Iris pigment epithelial cell (primary cell): ENCODE measurements at regions not wholly inside any gene's neighbourhood (a gene's known extent, or its start where the extent isn't known, plus 50 kb on each side); places are given as distances from the start of the nearest gene placed in this dataset.
"Not testable (repeated sequence)": the region's sequence is repeated elsewhere in the genome, so short reads cannot be mapped to it uniquely, and the experiment has no call there.

Experiments used
- DNase-seq: peaks from one replicate; pipeline ENCODE4 v3.0.0-alpha.2; 2011; ENCODE audit warnings: low read depth

- DNase-seq, result no peak
These were observed 357.3 kb downstream of the NPHP4 start for GRCh38 chr1:5634893-5635292.

DNA sequence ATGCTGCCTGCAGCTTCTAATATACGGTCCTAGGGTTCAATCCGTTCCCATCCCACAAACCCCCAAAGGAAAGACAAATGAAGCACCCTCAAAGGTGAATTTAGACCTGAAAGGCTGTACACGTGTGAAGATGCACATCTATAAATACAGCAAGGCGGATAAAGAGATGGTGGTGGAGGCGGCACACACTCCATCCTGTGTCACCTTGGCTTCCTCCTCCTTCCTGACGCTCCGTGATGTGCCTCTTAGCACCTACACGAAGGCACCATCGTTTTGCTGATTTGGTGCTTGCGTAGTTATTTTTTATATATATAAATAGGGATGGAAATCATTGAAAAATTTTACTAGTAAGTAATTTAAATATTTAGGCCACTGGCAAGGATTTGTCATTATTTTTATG, 359.4 kb downstream of the NPHP4 start:
- DNase-seq, result no peak

DNA sequence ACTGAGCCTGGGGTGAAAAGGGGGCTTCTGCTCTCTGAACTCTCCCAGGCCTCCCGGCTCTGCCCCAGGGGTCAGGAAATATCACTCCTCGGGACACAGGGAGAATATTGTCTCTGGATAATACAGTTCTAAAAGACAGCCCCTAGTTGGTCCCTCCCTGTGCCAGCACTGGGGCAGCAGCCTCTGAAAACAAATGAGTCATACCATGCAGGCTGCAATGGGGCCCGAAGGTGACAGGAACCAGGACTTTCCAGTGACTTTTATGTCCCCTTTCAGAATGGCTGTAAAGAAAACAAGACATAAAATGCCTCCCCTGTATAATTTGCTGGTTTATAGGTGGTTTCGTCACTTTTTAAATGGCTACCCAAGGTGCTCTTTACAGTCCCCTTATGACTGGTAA, 360.0 kb downstream of the NPHP4 start:
- no peak for DNase-seq

- no peak for DNase-seq
These were observed 363.8 kb downstream of the NPHP4 start for GRCh38 chr1:5628416-5628815.

- no peak for DNase-seq
These were observed 368.8 kb downstream of the NPHP4 start for GRCh38 chr1:5623399-5623798.

GRCh38 chr1:5622412-5622811, 369.8 kb downstream of the NPHP4 start:
- no peak for DNase-seq

GRCh38 chr1:5621692-5622091, 370.5 kb downstream of the NPHP4 start:
- no peak for DNase-seq

GRCh38 chr1:5620997-5621396, 371.2 kb downstream of the NPHP4 start:
- DNase-seq, result no peak

GRCh38 chr1:5620418-5620817, 371.8 kb downstream of the NPHP4 start:
- no peak for DNase-seq

DNA sequence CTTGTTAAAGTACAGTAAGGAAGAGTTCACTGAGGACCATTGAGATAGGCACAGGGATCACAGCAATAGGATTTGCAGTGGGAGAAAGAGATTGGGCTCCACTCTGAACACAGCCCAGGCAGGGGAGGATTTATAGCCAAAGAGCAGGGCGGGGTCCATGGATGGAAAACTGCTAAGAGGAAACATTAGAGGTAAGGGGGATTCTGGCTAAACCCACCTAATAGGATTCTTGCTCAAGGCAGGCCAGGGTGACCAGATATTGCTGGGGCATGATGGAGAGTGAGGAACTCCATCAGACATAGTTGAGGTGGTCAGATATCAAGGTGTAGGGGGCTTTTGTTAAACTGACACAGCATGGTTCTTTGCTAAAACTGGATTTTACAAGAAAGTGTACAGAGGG, 372.8 kb downstream of the NPHP4 start:
- no peak for DNase-seq

DNA sequence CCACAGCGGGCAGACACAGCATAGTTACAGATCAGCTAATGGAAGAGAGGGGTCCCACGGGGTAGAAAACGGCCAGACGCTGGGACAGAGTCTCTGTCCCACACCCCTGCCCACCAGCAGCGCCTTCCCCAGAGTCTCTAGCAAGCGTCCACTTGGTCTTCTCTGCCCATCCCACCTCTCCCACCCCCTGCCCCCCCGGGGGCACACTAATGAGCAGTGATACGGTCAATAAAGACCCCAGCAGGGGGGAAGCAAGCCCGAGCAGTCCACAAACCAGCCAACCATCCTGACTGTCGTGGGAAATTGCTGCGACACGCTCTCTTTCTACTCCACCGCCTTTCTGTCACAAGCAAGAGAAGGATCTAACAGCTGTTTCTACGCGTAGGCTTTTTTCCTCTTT, 374.7 kb downstream of the NPHP4 start:
- DNase-seq, result no peak

DNA sequence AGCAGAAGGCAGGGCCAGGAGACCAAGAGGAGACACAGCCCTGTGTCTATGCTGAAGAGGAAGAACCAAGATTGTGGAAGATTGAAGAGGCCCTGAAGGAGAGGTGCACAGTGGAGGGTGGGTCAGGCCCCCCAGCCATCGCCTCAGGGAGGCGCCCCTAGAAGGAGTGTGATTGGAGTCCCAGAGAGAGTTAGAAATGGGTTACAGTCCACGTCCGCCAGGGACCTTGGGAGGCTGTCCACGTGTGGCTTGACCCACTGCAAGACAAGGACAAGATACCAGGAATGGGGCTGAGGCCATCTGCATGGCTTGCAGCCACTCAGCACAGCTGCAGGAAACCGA, 375.1 kb downstream of the NPHP4 start:
- no peak for DNase-seq

- DNase-seq, result no peak
These were observed 375.7 kb downstream of the NPHP4 start for GRCh38 chr1:5616366-5617178.

GRCh38 chr1:5615076-5615475, 377.1 kb downstream of the NPHP4 start:
- DNase-seq, result no peak

DNA sequence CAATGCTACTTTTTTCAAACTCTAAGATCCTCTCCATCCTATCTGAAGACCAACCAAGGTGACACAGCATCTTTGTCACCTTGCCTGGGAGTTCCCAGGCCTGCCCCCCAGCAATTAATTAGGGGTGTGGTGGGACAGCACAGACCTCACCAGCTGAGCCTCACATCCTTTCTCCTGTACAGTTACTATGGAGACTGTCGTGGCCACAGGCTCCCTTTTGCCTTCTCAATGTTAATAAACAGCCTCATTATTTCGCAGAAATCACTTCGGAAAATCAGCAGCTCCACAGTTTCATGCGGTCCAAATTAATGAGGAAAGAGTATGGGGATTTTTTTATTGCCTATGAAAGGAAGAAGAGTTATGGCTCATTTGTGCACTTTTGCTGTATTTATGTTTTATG, 378.3 kb downstream of the NPHP4 start:
- DNase-seq, result no peak

DNA sequence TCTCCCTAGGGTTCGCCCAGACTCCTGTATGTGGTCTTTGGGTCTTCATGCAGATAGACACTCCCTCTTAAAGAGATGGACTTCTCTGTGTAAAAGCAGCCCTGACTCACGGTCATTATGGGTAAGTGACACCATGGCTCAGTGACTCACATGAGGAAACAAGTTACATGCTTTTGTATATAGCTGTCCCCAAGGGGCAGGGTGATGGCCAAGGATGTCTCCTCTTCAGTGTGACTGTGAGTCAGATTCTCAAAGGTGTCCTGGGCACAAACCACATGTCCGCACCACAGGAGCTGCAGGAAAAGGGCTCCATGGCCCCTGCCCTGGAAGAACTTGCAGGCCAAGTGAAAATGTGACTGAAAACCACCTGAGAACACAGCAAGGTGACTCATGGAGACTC, 380.4 kb downstream of the NPHP4 start:
- no peak for DNase-seq

- DNase-seq, result no peak
These were observed 380.8 kb downstream of the NPHP4 start for GRCh38 chr1:5611431-5611830.

GRCh38 chr1:5610432-5610831, 381.8 kb downstream of the NPHP4 start:
- DNase-seq, result no peak

DNA sequence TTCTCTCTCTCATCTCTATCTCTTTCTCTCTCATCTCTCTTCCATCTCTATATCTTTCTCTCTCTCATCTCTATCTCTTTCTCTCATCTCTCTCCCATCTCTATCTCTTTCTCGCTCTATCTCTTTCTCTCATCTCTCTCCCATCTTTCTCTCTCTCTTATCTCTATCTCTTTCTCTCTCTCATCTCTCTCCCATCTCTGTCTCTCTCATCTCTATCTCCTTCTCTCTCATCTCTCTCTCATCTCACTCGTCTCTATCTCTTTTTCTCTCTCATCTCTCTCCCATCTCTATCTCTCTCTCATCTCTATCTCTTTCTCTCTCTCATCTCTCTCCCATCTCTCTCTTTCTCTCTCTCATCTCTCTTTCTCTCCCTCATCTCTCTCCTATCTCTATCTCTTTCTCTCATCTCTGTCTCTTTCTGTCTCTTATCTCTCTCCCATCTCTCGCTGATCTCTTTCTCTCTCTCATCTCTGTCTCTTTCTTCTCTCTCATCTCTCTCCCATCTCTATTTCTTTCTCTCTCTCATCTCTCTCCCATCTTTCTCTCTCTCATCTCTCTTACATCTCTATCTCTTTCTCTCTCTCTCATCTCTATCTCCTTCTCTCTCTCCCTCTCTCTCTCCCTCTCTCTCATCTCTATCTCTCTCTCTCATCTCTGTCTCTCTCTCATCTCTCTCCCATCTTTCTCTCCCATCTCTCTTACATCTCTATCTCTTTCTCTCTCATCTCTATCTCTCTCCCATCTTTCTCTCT, 388.7 kb downstream of the NPHP4 start:
- DNase-seq, result no peak

DNA sequence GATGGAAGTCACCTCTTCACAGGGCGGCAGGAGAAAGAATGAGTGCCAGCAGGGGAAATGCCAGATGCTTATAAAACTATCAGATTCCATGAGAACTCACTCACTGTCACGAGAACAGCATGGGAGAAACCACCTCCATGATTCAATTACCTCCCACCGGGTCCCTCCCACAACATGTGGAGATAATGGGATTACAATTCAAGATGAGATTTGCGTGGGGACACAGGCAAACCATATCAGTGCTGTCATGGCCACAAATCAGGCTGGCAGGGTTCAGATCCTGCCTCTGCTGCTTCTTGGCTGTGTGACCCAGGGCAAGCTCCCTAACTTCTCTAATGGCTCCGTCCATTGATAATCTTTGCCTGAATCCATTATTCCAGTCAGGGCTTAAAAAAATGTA, 389.5 kb downstream of the NPHP4 start:
- not testable (repeated sequence) for DNase-seq

GRCh38 chr1:5601516-5601915, 390.7 kb downstream of the NPHP4 start:
- DNase-seq, result no peak

DNA sequence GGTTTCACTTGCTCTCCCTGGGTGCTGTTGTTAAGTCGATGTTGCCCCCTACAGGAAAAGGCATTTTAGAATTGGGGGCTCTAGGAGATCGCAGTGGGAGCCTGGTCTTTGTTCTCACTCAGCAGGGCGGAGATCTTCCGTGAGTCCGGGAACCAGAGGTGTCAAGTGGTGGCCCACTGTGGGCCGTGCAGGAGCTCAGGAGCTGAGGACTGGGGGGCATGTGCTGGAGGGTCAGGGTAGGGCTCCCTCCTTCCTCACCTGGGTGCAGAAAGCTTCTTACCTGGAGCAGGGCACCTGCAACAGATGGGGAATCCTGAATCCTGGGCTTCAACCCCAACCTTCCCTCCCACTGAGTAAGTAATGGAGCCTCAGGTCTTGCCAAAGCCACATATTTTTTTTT, 392.7 kb downstream of the NPHP4 start:
- no peak for DNase-seq

- DNase-seq, result no peak
These were observed 393.3 kb downstream of the NPHP4 start for GRCh38 chr1:5598824-5599395.
